DMS 273 treated with DMSO at 0.1 percent for 48 hours (cell line): ENCODE measurements at regions not wholly inside any gene's neighbourhood (a gene's known extent, or its start where the extent isn't known, plus 50 kb on each side); places are given as distances from the start of the nearest gene placed in this dataset.
"Not testable (repeated sequence)": the region's sequence is repeated elsewhere in the genome, so short reads cannot be mapped to it uniquely, and the experiment has no call there.

Source experiments
- DNase-seq: peaks from one replicate; lab custom pipeline; 2025; lab: John Stamatoyannopoulos, UW

DNA sequence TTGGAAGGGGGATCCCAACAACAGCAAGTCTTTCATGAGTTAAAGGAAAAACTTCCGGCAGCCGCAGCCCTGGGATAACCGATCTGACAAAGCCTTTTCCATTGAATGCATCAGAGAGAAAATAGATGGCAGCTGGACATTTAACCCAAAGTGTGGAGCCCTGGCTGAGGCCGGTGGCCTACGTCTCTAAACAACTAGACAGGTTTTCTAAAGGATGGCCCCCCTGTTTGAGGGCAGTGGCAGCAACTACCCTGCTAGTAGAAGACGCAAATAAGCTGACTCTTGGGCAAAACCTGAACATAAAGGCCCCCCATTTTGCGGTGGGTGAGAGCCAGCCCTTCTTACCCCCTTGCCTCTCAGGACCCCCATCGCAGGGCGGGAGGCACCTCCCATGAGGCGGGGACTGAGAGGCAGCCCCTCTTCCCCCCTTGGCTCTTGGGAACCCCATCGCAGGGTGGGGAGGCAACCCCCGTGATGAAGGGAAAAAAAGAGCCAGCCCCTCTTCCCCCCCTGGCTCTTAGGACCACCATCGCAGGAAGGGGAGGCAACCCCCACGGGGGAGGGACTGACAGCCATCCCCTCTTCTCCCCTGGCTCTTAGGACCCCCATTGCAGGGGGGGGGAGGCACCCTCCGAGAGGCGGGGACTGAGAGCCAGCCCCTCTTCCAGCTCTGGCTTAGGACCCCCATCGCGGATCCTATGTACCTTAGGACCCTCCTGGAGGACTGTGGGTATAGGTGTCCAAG lies 2422.9 kb upstream of the PCDH20 start:
- no peak for DNase-seq

DNA sequence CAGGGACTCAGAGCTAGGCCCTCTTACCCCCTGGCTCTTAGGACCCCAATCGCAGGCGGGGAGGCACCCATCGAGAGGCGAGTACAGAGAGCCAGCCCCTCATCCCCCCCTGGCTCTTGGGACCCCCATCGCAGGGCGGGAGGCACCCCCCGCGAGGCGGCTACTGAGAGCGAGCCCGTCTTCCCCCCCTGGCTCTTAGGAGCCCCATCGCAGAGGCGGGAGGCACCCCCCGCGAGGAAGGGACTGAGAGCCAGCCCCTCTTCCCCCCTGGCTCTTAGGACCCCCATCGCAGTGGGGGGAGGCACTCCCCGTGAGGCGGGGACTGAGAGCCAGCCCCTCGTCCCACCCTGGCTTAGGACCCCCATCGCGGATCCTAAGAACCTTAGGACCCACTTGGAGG lies 2422.1 kb upstream of the PCDH20 start:
- not testable (repeated sequence) for DNase-seq

- DNase-seq: not testable (repeated sequence)
Observed at GRCh38 chr13:63829609-63830008, 2414.0 kb upstream of the PCDH20 start.

DNA sequence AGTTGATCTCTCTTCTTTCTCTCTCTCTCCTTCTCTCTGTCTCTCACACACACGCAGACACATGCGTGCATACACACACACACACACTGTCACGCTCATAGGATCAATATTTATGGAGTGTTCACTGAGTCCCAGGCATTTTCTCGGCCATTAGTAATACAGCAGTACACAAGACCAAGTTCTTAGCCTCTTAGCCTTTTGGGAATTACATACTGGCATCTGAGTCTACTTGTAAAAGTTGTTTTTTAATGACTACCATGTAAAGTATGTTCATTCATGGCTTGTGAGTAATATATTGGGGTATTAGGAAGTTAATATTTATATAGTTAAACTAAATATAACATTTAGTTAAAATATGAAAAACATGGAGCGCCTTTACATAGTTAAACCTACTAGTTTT lies 2406.1 kb upstream of the PCDH20 start:
- DNase-seq: not testable (repeated sequence)

GRCh38 chr13:63811428-63812004 lies 2395.9 kb upstream of the PCDH20 start:
- DNase-seq: not testable (repeated sequence)

GRCh38 chr13:63791134-63791533 lies 2375.5 kb upstream of the PCDH20 start:
- DNase-seq: not testable (repeated sequence)

DNA sequence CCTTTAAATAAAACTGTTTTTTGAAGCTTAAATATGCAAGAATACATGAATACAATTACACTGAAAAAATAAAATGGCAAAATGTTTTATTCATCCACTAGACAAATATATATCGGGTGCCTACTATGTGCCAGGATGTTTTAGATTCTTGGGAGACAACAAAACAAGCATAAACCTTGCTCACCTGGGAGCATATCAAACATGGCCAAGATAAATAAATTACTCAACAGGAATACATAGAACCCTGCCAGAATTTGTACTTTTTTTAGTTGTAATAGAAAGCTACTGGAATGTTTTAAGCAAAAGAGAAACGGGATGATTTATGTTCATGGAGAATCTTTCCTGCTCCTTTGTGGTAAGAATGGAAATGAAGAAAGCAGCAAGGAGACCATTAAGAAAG lies 2358.5 kb upstream of the PCDH20 start:
- no peak for DNase-seq

DNA sequence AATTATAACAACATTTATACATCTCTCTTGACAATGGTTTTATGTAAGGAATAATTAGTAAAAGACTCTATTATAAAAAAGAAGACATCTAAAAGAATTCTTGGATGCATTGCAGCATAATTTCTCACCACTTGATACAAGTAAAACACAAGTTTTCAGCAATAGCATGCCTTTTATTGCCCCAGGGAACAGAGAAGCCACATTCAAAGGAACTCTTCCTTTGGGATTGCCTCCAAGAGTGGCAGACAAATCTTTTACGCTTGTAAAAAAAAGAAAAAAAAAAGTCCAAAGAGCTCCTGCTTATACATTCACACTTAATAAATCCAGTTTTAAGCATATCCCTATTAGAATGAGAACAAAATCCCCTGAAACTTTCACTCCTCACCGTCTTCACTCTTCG lies 2357.8 kb upstream of the PCDH20 start:
- DNase-seq: no peak

GRCh38 chr13:63757683-63758082 lies 2342.0 kb upstream of the PCDH20 start:
- DNase-seq: not testable (repeated sequence)

GRCh38 chr13:63749857-63750256 lies 2334.2 kb upstream of the PCDH20 start:
- DNase-seq: not testable (repeated sequence)

DNA sequence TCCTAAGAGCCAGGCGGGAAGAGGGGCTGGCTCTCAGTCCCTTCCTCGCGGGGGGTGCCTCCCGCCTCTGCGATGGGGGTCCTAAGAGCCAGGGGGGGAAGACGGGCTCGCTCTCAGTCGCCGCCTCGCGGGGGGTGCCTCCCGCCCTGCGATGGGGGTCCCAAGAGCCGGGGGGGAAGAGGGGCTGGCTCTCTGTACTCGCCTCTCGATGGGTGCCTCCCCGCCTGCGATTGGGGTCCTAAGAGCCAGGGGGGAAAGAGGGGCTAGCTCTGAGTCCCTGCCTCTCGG lies 2326.1 kb upstream of the PCDH20 start:
- not testable (repeated sequence) for DNase-seq

GRCh38 chr13:63741029-63741813 lies 2325.6 kb upstream of the PCDH20 start:
- no peak for DNase-seq

- not testable (repeated sequence) for DNase-seq
Observed at GRCh38 chr13:63739112-63739735, 2323.6 kb upstream of the PCDH20 start.

DNA sequence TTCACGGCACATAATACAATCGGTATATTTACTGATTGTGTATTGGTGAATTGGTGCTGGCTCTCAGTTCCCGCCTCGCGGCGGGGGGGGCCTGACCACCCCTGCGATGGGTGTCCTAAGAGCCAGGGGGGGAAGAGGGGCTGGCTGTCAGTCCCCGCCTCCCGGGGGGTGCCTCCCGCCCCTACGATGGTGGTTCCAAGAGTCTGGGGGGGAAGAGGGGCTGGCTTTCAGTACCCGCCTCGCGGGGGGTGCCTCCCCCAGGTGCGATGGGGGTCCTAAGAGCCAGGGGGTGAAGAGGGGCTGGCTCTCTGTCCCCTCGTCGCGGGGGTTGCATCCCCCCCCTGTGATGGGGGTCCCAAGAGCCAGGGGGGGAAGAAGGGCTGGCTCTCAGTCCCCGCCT lies 2321.8 kb upstream of the PCDH20 start:
- DNase-seq: no peak

GRCh38 chr13:63731896-63732295 lies 2316.2 kb upstream of the PCDH20 start:
- DNase-seq: no peak

GRCh38 chr13:63712159-63712558 lies 2296.5 kb upstream of the PCDH20 start:
- DNase-seq: not testable (repeated sequence)

DNA sequence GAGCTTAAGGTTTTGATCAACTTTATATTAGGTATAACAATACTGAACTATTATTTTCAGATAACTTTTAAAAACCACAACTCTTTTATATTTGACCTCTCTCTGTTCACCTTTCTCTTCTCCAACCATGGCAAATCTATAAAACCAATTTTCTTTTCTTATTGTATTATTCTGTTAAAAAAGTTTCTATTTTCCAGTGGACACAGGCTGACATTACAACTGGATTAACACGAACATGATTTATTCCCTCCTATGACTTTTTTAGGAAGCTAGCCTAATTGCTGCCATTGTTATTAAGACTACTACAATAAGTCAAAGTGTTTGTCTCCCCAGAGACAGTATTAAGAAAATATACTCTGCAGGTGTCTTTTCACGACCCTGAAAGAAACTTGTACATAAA lies 2291.1 kb upstream of the PCDH20 start:
- DNase-seq: no peak

DNA sequence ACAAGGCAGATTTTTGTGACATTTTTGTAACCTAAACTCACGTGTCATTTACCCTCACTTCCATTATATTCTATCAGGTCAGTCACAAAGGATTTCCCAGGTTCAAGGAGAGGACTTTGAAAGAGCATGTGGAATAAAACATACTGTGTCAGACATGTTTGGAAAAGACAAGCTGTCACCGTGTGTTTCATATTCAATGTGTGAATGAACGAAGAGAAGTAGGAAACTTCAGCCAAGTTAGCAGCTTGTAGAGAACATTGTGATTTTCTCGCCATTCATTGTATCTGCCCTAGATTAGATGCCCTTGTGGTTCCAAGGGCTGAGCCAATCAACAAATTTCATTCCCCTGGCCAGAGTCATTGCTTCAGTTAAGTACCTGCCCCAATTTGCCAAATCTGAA lies 2288.9 kb upstream of the PCDH20 start:
- DNase-seq: no peak

DNA sequence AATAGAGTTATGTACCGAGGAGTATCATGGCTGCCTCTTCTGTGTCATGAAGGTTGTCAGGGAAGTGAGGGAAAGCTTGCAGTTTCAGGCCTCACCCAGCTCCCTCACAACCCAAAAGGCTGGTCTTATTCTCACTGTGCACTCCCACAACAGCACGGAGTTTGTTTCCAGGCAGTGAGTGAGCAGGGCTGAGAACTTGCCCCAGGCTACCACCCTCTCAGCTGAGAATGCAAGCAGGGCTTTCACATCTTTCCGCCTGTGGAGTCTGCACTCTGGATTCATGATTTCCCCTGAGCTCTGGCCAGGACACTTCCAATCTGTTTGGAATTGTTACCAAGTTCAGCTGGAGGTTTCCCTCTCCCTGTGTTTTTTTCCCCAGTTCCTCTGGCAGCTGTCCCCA lies 2284.7 kb upstream of the PCDH20 start:
- DNase-seq: no peak

DNA sequence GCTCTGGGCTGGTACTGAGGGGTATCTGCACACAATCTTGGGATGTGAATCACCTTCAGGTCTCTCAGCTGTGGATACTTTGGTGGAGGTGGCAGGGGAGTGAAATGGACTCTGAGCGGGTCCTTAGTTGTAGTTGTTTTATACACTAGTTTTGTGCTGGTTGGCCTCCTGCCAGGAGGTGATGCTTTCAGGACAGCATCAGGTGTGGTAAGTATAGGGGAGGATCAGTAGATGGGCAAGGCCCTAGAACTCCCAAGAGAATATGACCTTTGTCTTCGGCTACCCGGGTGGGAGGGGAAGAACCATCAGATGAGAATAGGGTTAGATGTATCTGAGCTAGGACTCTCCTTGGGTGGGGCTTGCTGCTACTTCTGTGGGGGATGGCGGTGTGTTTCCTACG lies 2284.3 kb upstream of the PCDH20 start:
- no peak for DNase-seq

DNA sequence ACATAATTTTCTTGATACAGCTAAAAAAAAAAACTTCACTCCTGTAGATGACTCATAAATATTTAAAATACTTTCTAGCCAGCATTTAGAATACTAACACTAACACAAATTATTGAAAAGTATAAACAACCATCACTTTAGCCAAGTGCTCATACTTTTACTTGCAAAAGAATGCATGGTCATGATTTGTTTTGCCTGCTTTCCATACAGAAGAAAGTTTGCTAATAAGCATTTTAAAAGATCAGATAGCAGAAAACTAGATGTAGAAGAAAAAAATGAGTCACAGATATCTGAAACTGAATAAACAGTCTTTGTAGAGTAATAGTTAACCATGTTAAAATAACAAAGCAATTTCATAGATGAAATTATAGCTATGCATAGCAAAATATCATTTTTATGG lies 2280.4 kb upstream of the PCDH20 start:
- no peak for DNase-seq

DNA sequence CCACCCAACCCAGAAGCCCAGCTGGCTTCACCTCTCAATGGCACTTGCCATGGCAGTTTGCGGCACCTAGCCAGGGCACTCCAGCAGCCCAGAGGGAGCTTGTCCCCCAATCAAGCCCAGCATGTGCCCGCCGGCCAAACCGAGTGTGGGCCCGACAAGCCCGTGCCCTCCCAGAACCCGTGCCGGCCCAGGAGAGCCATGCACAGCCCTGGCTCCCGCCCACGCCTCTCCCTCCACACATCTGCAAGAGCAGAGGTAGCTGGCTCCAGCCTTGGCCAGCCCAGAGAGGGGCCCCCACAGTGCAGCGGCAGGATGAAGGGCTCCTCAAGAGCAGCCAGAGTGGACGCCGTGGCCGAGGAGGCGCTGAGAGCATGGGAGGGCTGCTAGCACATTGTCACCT lies 2278.0 kb upstream of the PCDH20 start:
- no peak for DNase-seq

DNA sequence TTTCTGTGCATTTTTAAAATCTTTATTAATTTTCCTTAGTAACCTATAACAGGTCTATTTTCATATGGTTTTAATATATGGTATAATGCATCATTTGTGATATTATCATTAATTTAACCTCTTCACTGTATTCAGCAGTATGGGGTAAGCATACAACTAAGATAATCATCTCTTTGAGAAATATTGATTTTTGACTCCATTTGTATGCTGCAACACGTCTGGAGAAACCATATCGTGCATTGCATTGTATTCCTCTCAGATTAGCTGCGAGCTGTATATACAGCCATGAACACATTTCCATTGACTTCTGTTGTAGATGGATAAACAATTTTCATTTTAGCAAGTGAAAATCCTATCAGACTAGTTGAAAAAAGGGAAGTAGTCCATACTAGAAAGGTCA lies 2275.8 kb upstream of the PCDH20 start:
- DNase-seq: no peak
